ENCODE measurements at regions not wholly inside any gene's neighbourhood (a gene's known extent, or its start where the extent isn't known, plus 50 kb on each side); places are given as distances from the start of the nearest gene placed in this dataset.

GRCh38 chr3:165503346-165503745 is 307.2 kb upstream of the SLITRK3 start:
- no peak for DNase-seq (ENCODE audit: low read depth, low spot score)
- intact Hi-C loops (cut with micrococcal nuclease) = no loop called here
- Histone ChIP-seq H3K36me3 (ENCODE audit: control insufficient read depth in 1 of 2, insufficient read depth in 2 of 2, low read length in 2 of 2) (no peaks in the 10 kb centered on the region), H3K79me2 (ENCODE audit: insufficient read depth, low read length) (no peaks in the 10 kb centered on the region), H3K9me3 (ENCODE audit: control insufficient read depth in 1 of 2, insufficient read depth in 1 of 2, low read depth in 1 of 2, low read length in 2 of 2) (0 out of 4 replicates have a peak, but pooled peaks cover 0 to 4% of the 10 kb centered on the region in 2 experiments), H3K27me3 (ENCODE audit: insufficient read depth, low read length) (no peaks in the 10 kb centered on the region), H3K27ac (ENCODE audit: low read depth, low read length) (no peak overlapping the region), H3K9me2 (ENCODE audit: insufficient read depth) (no peaks in the 10 kb centered on the region), H3K9ac (ENCODE audit: low read length) (no peak overlapping the region), H3K4me2 (ENCODE audit: low read length) (no peak overlapping the region), H2AFZ (ENCODE audit: low read depth, low read length, poor library complexity, severe bottlenecking) (no peak overlapping the region), H4K20me1 (ENCODE audit: insufficient read depth) (no peaks in the 10 kb centered on the region), H3K4me3 (replicated peaks in 1 of 2; ENCODE audit: low read depth in 1 of 2, low read length in 2 of 2) (no peak overlapping the region), H3K4me1 (ENCODE audit: control insufficient read depth in 1 of 2, insufficient read depth in 2 of 2, low read length in 2 of 2) (no peaks in the 10 kb centered on the region)
- BruUV-seq (replicated peaks) = no TSS peak
- TF ChIP-seq CEBPB (IDR thresholded peaks at IDR 0.05; ENCODE audit: low read depth) (no peak), ZNF274 (IDR thresholded peaks at IDR 0.05; ENCODE audit: low read depth, low read length) (no peak), POLR2AphosphoS5 (IDR thresholded peaks at IDR 0.05; ENCODE audit: low read depth, low read length) (no peak), FOSL1 (IDR thresholded peaks at IDR 0.05; ENCODE audit: low read depth) (no peak), POLR2A (IDR thresholded peaks at IDR 0.05; ENCODE audit: borderline replicate concordance, extremely low read depth, insufficient read depth, insufficient read length) (no peak), SIN3A (IDR thresholded peaks at IDR 0.05; ENCODE audit: low read depth) (no peak), CBX3 (IDR thresholded peaks at IDR 0.05; ENCODE audit: low read depth) (no peak), SP1 (IDR thresholded peaks at IDR 0.05; ENCODE audit: low read depth) (no peak), EZH2phosphoT487 (IDR thresholded peaks at IDR 0.05; ENCODE audit: borderline replicate concordance) (no peak), ELF1 (IDR thresholded peaks at IDR 0.05; ENCODE audit: borderline replicate concordance, low read depth) (no peak), JUND (IDR thresholded peaks at IDR 0.05) (no peak), MAX (IDR thresholded peaks at IDR 0.05) (no peak), EZH2 (IDR thresholded peaks at IDR 0.05) (no peak)
- TF ChIP-seq, protein P1, sequence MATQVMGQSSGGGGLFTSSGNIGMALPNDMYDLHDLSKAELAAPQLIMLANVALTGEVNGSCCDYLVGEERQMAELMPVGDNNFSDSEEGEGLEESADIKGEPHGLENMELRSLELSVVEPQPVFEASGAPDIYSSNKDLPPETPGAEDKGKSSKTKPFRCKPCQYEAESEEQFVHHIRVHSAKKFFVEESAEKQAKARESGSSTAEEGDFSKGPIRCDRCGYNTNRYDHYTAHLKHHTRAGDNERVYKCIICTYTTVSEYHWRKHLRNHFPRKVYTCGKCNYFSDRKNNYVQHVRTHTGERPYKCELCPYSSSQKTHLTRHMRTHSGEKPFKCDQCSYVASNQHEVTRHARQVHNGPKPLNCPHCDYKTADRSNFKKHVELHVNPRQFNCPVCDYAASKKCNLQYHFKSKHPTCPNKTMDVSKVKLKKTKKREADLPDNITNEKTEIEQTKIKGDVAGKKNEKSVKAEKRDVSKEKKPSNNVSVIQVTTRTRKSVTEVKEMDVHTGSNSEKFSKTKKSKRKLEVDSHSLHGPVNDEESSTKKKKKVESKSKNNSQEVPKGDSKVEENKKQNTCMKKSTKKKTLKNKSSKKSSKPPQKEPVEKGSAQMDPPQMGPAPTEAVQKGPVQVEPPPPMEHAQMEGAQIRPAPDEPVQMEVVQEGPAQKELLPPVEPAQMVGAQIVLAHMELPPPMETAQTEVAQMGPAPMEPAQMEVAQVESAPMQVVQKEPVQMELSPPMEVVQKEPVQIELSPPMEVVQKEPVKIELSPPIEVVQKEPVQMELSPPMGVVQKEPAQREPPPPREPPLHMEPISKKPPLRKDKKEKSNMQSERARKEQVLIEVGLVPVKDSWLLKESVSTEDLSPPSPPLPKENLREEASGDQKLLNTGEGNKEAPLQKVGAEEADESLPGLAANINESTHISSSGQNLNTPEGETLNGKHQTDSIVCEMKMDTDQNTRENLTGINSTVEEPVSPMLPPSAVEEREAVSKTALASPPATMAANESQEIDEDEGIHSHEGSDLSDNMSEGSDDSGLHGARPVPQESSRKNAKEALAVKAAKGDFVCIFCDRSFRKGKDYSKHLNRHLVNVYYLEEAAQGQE (IDR thresholded peaks at IDR 0.05; ENCODE audit: low read depth) = no peak
- TF ChIP-seq, protein P2, sequence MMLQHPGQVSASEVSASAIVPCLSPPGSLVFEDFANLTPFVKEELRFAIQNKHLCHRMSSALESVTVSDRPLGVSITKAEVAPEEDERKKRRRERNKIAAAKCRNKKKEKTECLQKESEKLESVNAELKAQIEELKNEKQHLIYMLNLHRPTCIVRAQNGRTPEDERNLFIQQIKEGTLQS (IDR thresholded peaks at IDR 0.05) = no peak
- POLR2A ChIA-PET = no interaction called here
- no peak for ATAC-seq
- RAD21 ChIA-PET (ENCODE audit: low non-redundant PET in 1 of 2, low total read pairs in 2 of 2, uncharacterized antibody in 2 of 2, unreplicated experiment in 2 of 2) = no interaction called here
- CTCF ChIA-PET = no interaction called here
